Neural progenitor cell (in vitro differentiated cells): ENCODE measurements at regions not wholly inside any gene's neighbourhood (a gene's known extent, or its start where the extent isn't known, plus 50 kb on each side); places are given as distances from the start of the nearest gene placed in this dataset.

Experiments
- DNase-seq: peaks from one replicate; pipeline ENCODE4 v3.0.0-alpha.2; 2016; ENCODE audit warnings: low spot score
- H2AFZ ChIP-seq: fragments of 200-600 bp; sonication (generic); replicated peaks from 2 replicates; pipeline ENCODE4 v1.6.1; 2016; ENCODE audit warnings: antibody characterized with exemption
- H3F3A ChIP-seq: fragments of 200-600 bp; sonication (generic); 2 replicates; pipeline ENCODE4 v1.6.1; 2016; ENCODE audit warnings: antibody characterized with exemption, low read depth
- H3K27ac ChIP-seq: fragments of 200-600 bp; sonication (generic); 2 replicates; pipeline ENCODE4 v1.5.1; 2016; ENCODE audit warnings: mild to moderate bottlenecking
- H3K27me3 ChIP-seq: fragments of 200-600 bp; sonication (generic); 2 replicates; pipeline ENCODE4 v1.6.1; 2016; ENCODE audit warnings: mild to moderate bottlenecking, moderate library complexity
- H3K36me3 ChIP-seq: fragments of 200-600 bp; sonication (generic); 2 replicates; pipeline ENCODE4 v1.5.1; 2016
- H3K4me1 ChIP-seq: fragments of 200-600 bp; sonication (generic); 2 replicates; pipeline ENCODE4 v1.6.1; 2016; ENCODE audit warnings: mixed run types
- H3K4me2 ChIP-seq: fragments of 200-600 bp; sonication (generic); 2 replicates; pipeline ENCODE4 v1.6.1; 2016
- H3K4me3 ChIP-seq: fragments of 200-600 bp; sonication (generic); 2 replicates; pipeline ENCODE4 v1.5.1; 2016
- H3K79me2 ChIP-seq: fragments of 200-600 bp; sonication (generic); 2 replicates; pipeline ENCODE4 v1.6.1; 2016; ENCODE audit warnings: low read depth
- H3K9ac ChIP-seq: fragments of 200-600 bp; sonication (generic); 2 replicates; pipeline ENCODE4 v1.6.1; 2016
- H3K9me3 ChIP-seq: fragments of 200-600 bp; sonication (generic); 2 replicates; pipeline ENCODE4 v1.5.1; 2016; ENCODE audit warnings: low read depth
- H4K20me1 ChIP-seq: fragments of 200-600 bp; sonication (generic); 2 replicates; pipeline ENCODE4 v1.6.1; 2016; ENCODE audit warnings: low read depth
- H3K27ac Mint-ChIP-seq: 3 replicates; pipeline ENCODE4 v1.8.0; 2021; ENCODE audit warnings: mixed read lengths
- H3K27me3 Mint-ChIP-seq: 2 replicates; pipeline ENCODE4 v1.8.0; 2022; ENCODE audit warnings: low read depth, mild to moderate bottlenecking, inconsistent platforms, moderate library complexity, mixed read lengths; ENCODE audit not compliant: insufficient read depth
- H3K36me3 Mint-ChIP-seq: 3 replicates; pipeline ENCODE4 v1.8.0; 2021; ENCODE audit warnings: mixed read lengths
- H3K4me1 Mint-ChIP-seq: 3 replicates; pipeline ENCODE4 v1.8.0; 2021; ENCODE audit warnings: mixed read lengths
- H3K4me3 Mint-ChIP-seq: 3 replicates; pipeline ENCODE4 v1.8.0; 2021; ENCODE audit warnings: mild to moderate bottlenecking, moderate library complexity, mixed read lengths
- H3K9me3 Mint-ChIP-seq: 3 replicates; pipeline ENCODE4 v1.8.0; 2020; ENCODE audit warnings: mixed read lengths
- EZH2 ChIP-seq: fragments of 200-600 bp; sonication (generic); IDR thresholded peaks from 2 replicates; pipeline ENCODE4 v1.6.1; 2017; ENCODE audit warnings: antibody characterized with exemption, mild to moderate bottlenecking, moderate library complexity
- EZH2phosphoT487 ChIP-seq: fragments of 200-600 bp; sonication (generic); IDR thresholded peaks from 2 replicates; pipeline ENCODE4 v1.6.1; 2017; ENCODE audit warnings: antibody characterized with exemption
- TF ChIP-seq, protein P1 (sequence below): fragments of 200-600 bp; sonication (generic); IDR thresholded peaks from 2 replicates; pipeline ENCODE4 v1.5.1; 2017; ENCODE audit warnings: antibody characterized with exemption, mild to moderate bottlenecking

DNA sequence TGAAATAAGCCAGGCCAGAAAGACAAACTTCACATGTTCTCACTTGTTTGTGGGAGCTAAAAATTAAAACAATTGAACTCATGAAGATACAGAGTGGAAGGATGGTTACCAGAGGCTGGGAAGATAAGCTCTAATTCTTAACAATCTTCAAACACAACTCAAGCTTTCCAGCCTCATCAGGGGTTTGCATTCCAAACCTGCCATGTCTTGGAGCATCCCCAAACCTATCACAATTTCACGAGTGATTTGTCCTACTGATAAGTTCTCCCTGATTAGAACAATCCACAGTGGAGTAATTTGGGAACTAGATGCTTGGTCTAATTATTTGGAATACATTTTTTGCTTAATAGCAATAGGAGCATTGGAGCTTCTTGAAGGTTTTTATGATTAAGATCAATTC lies 418.5 kb upstream of the PKN2 start:
- no peaks in the 10 kb centered on the region for H3K27me3 ChIP-seq
- H2AFZ ChIP-seq, result no peak overlapping the region
- H3K27me3 Mint-ChIP-seq, result no peaks in the 10 kb centered on the region
- no peak overlapping the region for H3K27ac ChIP-seq
- no peaks in the 10 kb centered on the region for H3K4me1 Mint-ChIP-seq
- DNase-seq, result no peak
- H3K27ac Mint-ChIP-seq, result no peak overlapping the region
- no peaks in the 10 kb centered on the region for H4K20me1 ChIP-seq
- H3K4me3 ChIP-seq, result no peak overlapping the region
- no peak overlapping the region for H3K9ac ChIP-seq
- H3K4me1 ChIP-seq, result no peaks in the 10 kb centered on the region
- H3K4me2 ChIP-seq, result no peak overlapping the region
- no peaks in the 10 kb centered on the region for H3K36me3 Mint-ChIP-seq
- H3K36me3 ChIP-seq, result no peaks in the 10 kb centered on the region
- no peak overlapping the region for H3K4me3 Mint-ChIP-seq
- TF ChIP-seq EZH2, result no peak
- TF ChIP-seq, protein P1, sequence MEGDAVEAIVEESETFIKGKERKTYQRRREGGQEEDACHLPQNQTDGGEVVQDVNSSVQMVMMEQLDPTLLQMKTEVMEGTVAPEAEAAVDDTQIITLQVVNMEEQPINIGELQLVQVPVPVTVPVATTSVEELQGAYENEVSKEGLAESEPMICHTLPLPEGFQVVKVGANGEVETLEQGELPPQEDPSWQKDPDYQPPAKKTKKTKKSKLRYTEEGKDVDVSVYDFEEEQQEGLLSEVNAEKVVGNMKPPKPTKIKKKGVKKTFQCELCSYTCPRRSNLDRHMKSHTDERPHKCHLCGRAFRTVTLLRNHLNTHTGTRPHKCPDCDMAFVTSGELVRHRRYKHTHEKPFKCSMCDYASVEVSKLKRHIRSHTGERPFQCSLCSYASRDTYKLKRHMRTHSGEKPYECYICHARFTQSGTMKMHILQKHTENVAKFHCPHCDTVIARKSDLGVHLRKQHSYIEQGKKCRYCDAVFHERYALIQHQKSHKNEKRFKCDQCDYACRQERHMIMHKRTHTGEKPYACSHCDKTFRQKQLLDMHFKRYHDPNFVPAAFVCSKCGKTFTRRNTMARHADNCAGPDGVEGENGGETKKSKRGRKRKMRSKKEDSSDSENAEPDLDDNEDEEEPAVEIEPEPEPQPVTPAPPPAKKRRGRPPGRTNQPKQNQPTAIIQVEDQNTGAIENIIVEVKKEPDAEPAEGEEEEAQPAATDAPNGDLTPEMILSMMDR, result no peak
- TF ChIP-seq EZH2phosphoT487, result no peak
- no peaks in the 10 kb centered on the region for H3K9me3 ChIP-seq
- H3K79me2 ChIP-seq, result no peaks in the 10 kb centered on the region
- H3F3A ChIP-seq, result no peaks in the 10 kb centered on the region
- no peaks in the 10 kb centered on the region for H3K9me3 Mint-ChIP-seq

DNA sequence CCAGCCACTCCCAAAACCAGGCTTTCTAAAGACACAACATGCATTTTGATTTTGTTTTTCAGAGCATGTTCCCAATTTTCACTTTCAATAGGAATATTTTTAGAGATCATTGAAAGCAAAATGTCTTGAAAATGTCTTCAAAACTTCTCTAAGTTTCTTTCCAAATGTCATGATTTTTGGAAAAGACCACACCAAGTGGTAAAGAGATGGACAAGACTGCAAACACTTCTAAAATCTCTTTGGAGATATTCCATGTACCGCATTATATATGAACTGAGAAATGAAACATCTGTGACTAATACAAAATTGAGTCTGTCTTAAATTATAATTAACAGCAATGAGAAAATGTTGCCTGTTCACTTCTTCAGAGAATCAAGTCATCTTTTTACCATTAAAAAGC lies 418.0 kb upstream of the PKN2 start:
- H3K36me3 Mint-ChIP-seq, result no peaks in the 10 kb centered on the region
- TF ChIP-seq EZH2 (no peak), EZH2phosphoT487 (no peak)
- TF ChIP-seq, protein P1, result no peak
- H3K4me2 ChIP-seq, result no peak overlapping the region

DNA sequence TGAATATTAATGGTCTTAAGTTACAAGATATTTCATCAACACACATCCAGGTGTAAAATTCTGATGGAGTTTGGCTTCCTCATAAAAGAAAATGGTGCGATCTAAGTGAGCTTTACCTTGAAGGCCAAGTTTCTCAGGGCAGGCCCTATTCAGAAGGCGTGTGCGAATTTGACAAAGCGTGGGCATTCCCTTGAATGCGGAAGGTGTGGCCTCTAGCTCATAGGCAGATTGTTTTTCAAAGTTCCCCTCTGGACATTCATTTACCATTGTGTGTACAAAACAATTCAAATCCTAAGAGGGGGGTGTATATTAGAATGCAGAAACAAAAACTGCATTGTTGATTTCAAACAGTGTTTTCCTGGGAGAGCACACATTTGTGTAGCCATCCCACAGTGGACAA lies 411.9 kb upstream of the PKN2 start:
- no peak overlapping the region for H3K4me3 ChIP-seq
- H3K27me3 ChIP-seq, result no peaks in the 10 kb centered on the region
- TF ChIP-seq EZH2 (no peak), EZH2phosphoT487 (no peak)
- TF ChIP-seq, protein P1, result no peak
- no peak for DNase-seq
- Mint-ChIP-seq H3K27ac (no peak overlapping the region), H3K27me3 (no peaks in the 10 kb centered on the region), H3K36me3 (no peaks in the 10 kb centered on the region), H3K9me3 (no peaks in the 10 kb centered on the region), H3K4me3 (no peak overlapping the region), H3K4me1 (peaks cover 20% of the 10 kb centered on the region)
- H3K36me3 ChIP-seq, result no peaks in the 10 kb centered on the region
- H3F3A ChIP-seq, result no peaks in the 10 kb centered on the region
- no peaks in the 10 kb centered on the region for H4K20me1 ChIP-seq
- H3K27ac ChIP-seq, result no peak overlapping the region
- H3K4me1 ChIP-seq, result no peaks in the 10 kb centered on the region
- no peaks in the 10 kb centered on the region for H3K9me3 ChIP-seq
- H3K9ac ChIP-seq, result no peak overlapping the region
- no peak overlapping the region for H2AFZ ChIP-seq
- H3K79me2 ChIP-seq, result no peaks in the 10 kb centered on the region
- no peak overlapping the region for H3K4me2 ChIP-seq

More for the DNA sequence above, 418.0 kb upstream of the PKN2 start:
- Histone ChIP-seq H3K27ac (no peak overlapping the region), H3F3A (no peaks in the 10 kb centered on the region), H3K9me3 (no peaks in the 10 kb centered on the region), H3K27me3 (no peaks in the 10 kb centered on the region), H4K20me1 (no peaks in the 10 kb centered on the region), H3K4me3 (no peak overlapping the region), H3K79me2 (no peaks in the 10 kb centered on the region), H3K9ac (no peak overlapping the region), H2AFZ (no peak overlapping the region), H3K36me3 (no peaks in the 10 kb centered on the region), H3K4me1 (no peaks in the 10 kb centered on the region)
- Mint-ChIP-seq H3K9me3 (no peaks in the 10 kb centered on the region), H3K4me3 (no peak overlapping the region), H3K27me3 (no peaks in the 10 kb centered on the region), H3K27ac (no peak overlapping the region), H3K4me1 (no peaks in the 10 kb centered on the region)
- DNase-seq, result no peak
